GM18861 (cell line): ENCODE measurements at regions not wholly inside any gene's neighbourhood (a gene's known extent, or its start where the extent isn't known, plus 50 kb on each side); places are given as distances from the start of the nearest gene placed in this dataset.
"Not testable (repeated sequence)": the region's sequence is repeated elsewhere in the genome, so short reads cannot be mapped to it uniquely, and the experiment has no call there.

Experiments used
- ATAC-seq: cut with Tn5 transposase; IDR thresholded peaks from one replicate; pipeline ENCODE4 v1.9.1; 2021; ENCODE audit not compliant: unreplicated experiment

GRCh38 chr2:55811048-55811447 lies 112.5 kb downstream of the EFEMP1 start:
- no peak for ATAC-seq

- no peak for ATAC-seq
These were observed 113.0 kb downstream of the EFEMP1 start for GRCh38 chr2:55810622-55811020.

GRCh38 chr2:55809875-55810621 lies 113.5 kb downstream of the EFEMP1 start:
- no peak for ATAC-seq

GRCh38 chr2:55807900-55808299 lies 114.3 kb upstream of the PNPT1 start:
- no peak for ATAC-seq

GRCh38 chr2:55805686-55806085 lies 112.0 kb upstream of the PNPT1 start:
- ATAC-seq = no peak

- no peak for ATAC-seq
These were observed 110.9 kb upstream of the PNPT1 start for GRCh38 chr2:55804535-55804934.

- ATAC-seq = no peak
These were observed 108.4 kb upstream of the PNPT1 start for GRCh38 chr2:55802067-55802466.

GRCh38 chr2:55801436-55801835 lies 107.8 kb upstream of the PNPT1 start:
- ATAC-seq = no peak

GRCh38 chr2:55799624-55800023 lies 106.0 kb upstream of the PNPT1 start:
- ATAC-seq = not testable (repeated sequence)

GRCh38 chr2:55796121-55796520 lies 102.5 kb upstream of the PNPT1 start:
- no peak for ATAC-seq

GRCh38 chr2:55793602-55794001 lies 100.0 kb upstream of the PNPT1 start:
- not testable (repeated sequence) for ATAC-seq

- ATAC-seq = no peak
These were observed 92.6 kb upstream of the PNPT1 start for GRCh38 chr2:55786280-55786679.

- not testable (repeated sequence) for ATAC-seq
These were observed 90.1 kb upstream of the PNPT1 start for GRCh38 chr2:55783751-55784150.

GRCh38 chr2:55782528-55783173 lies 89.0 kb upstream of the PNPT1 start:
- ATAC-seq = no peak

GRCh38 chr2:55781542-55781941 lies 87.9 kb upstream of the PNPT1 start:
- no peak for ATAC-seq

- peak; percentile 38 for ATAC-seq
These were observed 87.1 kb upstream of the PNPT1 start for GRCh38 chr2:55780697-55781096.

- ATAC-seq = no peak
These were observed 86.1 kb upstream of the PNPT1 start for GRCh38 chr2:55779459-55780421.

- no peak for ATAC-seq
These were observed 83.3 kb upstream of the PNPT1 start for GRCh38 chr2:55776966-55777365.

- ATAC-seq = no peak
These were observed 82.8 kb upstream of the PNPT1 start for GRCh38 chr2:55776479-55776878.

GRCh38 chr2:55775828-55776227 lies 82.2 kb upstream of the PNPT1 start:
- ATAC-seq = peak; percentile 59

GRCh38 chr2:55773651-55774050 lies 80.0 kb upstream of the PNPT1 start:
- not testable (repeated sequence) for ATAC-seq
